SK-N-SH (cell line): ENCODE measurements at regions not wholly inside any gene's neighbourhood (a gene's known extent, or its start where the extent isn't known, plus 50 kb on each side); places are given as distances from the start of the nearest gene placed in this dataset.

Experiments
- CTCF ChIA-PET: fragments of 300-600, 350-600 bp; formaldehyde crosslinking; extraction: SDS; loops from one replicate; lab custom pipeline; 2021; lab: Yijun Ruan, JAX
- POLR2A ChIA-PET: fragments of 350-600 bp; sonication (Branson Sonifier 250); formaldehyde crosslinking; extraction: SDS; loops from one replicate; lab custom pipeline; 2020; ENCODE audit warnings: antibody characterized with exemption, inconsistent platforms; lab: Yijun Ruan, JAX
- DNase-seq: peaks from one replicate; pipeline ENCODE4 v3.0.0; 2012
- H2AFZ ChIP-seq: fragments of 200-600 bp; sonication (generic); 2 replicates; pipeline ENCODE4 v1.8.1; 2016; ENCODE audit warnings: antibody characterized with exemption, mild to moderate bottlenecking, low read depth
- H3F3A ChIP-seq: fragments of 200-600 bp; sonication (generic); replicated peaks from 2 replicates; pipeline ENCODE3; 2016; ENCODE audit warnings: antibody characterized with exemption, mild to moderate bottlenecking; ENCODE audit not compliant: insufficient read depth
- H3K27ac ChIP-seq, 2 experiments: fragments of 200-500 bp in 1 of 2; fragments of 200-600 bp in 1 of 2; sonication (Bioruptor generic) in 1 of 2; sonication (generic), shearing (Covaris generic) in 1 of 2; 2 replicates each; pipeline versions ENCODE4 v1.5.1 to v1.6.1; 2014 to 2016; ENCODE audit warnings: low read depth in 2 of 2, inconsistent platforms in 1 of 2, low read length in 1 of 2, mild to moderate bottlenecking in 1 of 2, mixed read lengths in 1 of 2
- H3K27me3 ChIP-seq: fragments of 200-600 bp; sonication (generic), shearing (Covaris generic); 2 replicates; pipeline ENCODE4 v1.6.1; 2016; ENCODE audit warnings: mixed run types; ENCODE audit not compliant: insufficient read depth
- H3K36me3 ChIP-seq, 2 experiments: fragments of 200-500 bp in 1 of 2; fragments of 200-600 bp in 1 of 2; sonication (Bioruptor generic) in 1 of 2; sonication (generic) in 1 of 2; replicated peaks in 1 of 2; 2 replicates each; pipeline versions ENCODE3 to v1.5.1; 2014 to 2016; ENCODE audit warnings: low read length in 1 of 2, mild to moderate bottlenecking in 1 of 2; ENCODE audit not compliant: insufficient read depth in 2 of 2, control insufficient read depth in 1 of 2
- H3K4me1 ChIP-seq, 2 experiments: fragments of 200-500 bp in 1 of 2; fragments of 200-600 bp in 1 of 2; sonication (Bioruptor generic) in 1 of 2; sonication (generic), shearing (Covaris generic) in 1 of 2; 2 replicates each; pipeline versions ENCODE4 v1.5.1 to v1.6.1; 2014 to 2016; ENCODE audit warnings: low read depth in 1 of 2, low read length in 1 of 2, mixed run types in 1 of 2; ENCODE audit not compliant: insufficient read depth in 2 of 2, control insufficient read depth in 1 of 2
- H3K4me2 ChIP-seq: fragments of 200-600 bp; sonication (generic), shearing (Covaris generic); 2 replicates; pipeline ENCODE4 v1.6.1; 2017; ENCODE audit warnings: mixed run types
- H3K4me3 ChIP-seq, 2 experiments: fragments of 200-500 bp in 1 of 2; fragments of 200-600 bp in 1 of 2; sonication (Bioruptor generic) in 1 of 2; sonication (generic), shearing (Covaris generic) in 1 of 2; 2 replicates each; pipeline versions ENCODE4 v1.5.1 to v1.8.1; 2014 to 2016; ENCODE audit warnings: low read depth in 2 of 2, inconsistent platforms in 1 of 2, low read length in 1 of 2, mild to moderate bottlenecking in 1 of 2, mixed read lengths in 1 of 2, moderate library complexity in 1 of 2
- H3K79me2 ChIP-seq: fragments of 200-600 bp; sonication (generic); 2 replicates; pipeline ENCODE4 v1.8.1; 2017; ENCODE audit warnings: mild to moderate bottlenecking; ENCODE audit not compliant: insufficient read depth
- H3K9ac ChIP-seq: fragments of 200-600 bp; sonication (generic); 2 replicates; pipeline ENCODE4 v1.6.1; 2017; ENCODE audit warnings: mixed run types
- H3K9me2 ChIP-seq: fragments of 200-600 bp; sonication (generic); 2 replicates; pipeline ENCODE4 v1.6.1; 2017; ENCODE audit warnings: mixed run types
- H3K9me3 ChIP-seq: fragments of 200-600 bp; sonication (generic); 2 replicates; pipeline ENCODE4 v1.6.1; 2017; ENCODE audit warnings: mixed run types, mild to moderate bottlenecking, moderate library complexity
- H4K20me1 ChIP-seq: fragments of 200-600 bp; sonication (generic); 2 replicates; pipeline ENCODE4 v1.6.1; 2017; ENCODE audit warnings: mild to moderate bottlenecking, mixed run types; ENCODE audit not compliant: insufficient read depth
- ELF1 ChIP-seq: IDR thresholded peaks from 2 replicates; pipeline ENCODE4 v1.4.0; 2012
- EP300 ChIP-seq, 2 experiments: IDR thresholded peaks; 2 replicates each; pipeline versions ENCODE4 v1.4.0 to v1.6.1; 2012; ENCODE audit warnings: borderline replicate concordance in 1 of 2, low read depth in 1 of 2, low read length in 1 of 2
- FOXJ3 ChIP-seq: sonication (generic); formaldehyde crosslinking; IDR thresholded peaks from 2 replicates; pipeline ENCODE4 v1.5.1; 2020; ENCODE audit warnings: mild to moderate bottlenecking, missing genetic modification reagents
- GABPA ChIP-seq: IDR thresholded peaks from 2 replicates; pipeline ENCODE4 v1.4.0; 2012; ENCODE audit warnings: low read depth, mild to moderate bottlenecking
- MEF2A ChIP-seq: IDR thresholded peaks from 2 replicates; pipeline ENCODE4 v1.4.0; 2012; ENCODE audit warnings: low read depth, borderline replicate concordance
- NFIC ChIP-seq: IDR thresholded peaks from 2 replicates; pipeline ENCODE4 v1.4.0; 2012; ENCODE audit warnings: borderline replicate concordance
- RFX5 ChIP-seq: IDR thresholded peaks from 2 replicates; pipeline ENCODE4 v1.6.1; 2012; ENCODE audit warnings: mild to moderate bottlenecking, improper control_type of control experiment, low read length
- SIN3A ChIP-seq: IDR thresholded peaks from 2 replicates; pipeline ENCODE4 v1.6.1; 2012; ENCODE audit warnings: low read depth, mild to moderate bottlenecking, low read length, moderate library complexity, borderline replicate concordance
- SMC3 ChIP-seq: IDR thresholded peaks from 2 replicates; pipeline ENCODE4 v1.6.1; 2012; ENCODE audit warnings: low read depth, low read length, improper control_type of control experiment
- TCF12 ChIP-seq: IDR thresholded peaks from 2 replicates; pipeline ENCODE4 v1.4.0; 2012
- TEAD4 ChIP-seq: IDR thresholded peaks from 2 replicates; pipeline ENCODE4 v1.4.0; 2012; ENCODE audit warnings: mild to moderate bottlenecking, borderline replicate concordance; ENCODE audit not compliant: insufficient read depth
- WGBS: methylation state at CpG from one replicate; pipeline ENCODE4 v1.1.6; 2017; ENCODE audit warnings: low lambda C conversion rate; 5-methylcytosine and 5-hydroxymethylcytosine counted together
- TF ChIP-seq, protein P1 (sequence below): IDR thresholded peaks from 2 replicates; pipeline ENCODE4 v1.4.0; 2012; ENCODE audit warnings: low read depth
- TF ChIP-seq, protein P2 (sequence below): IDR thresholded peaks from 2 replicates; pipeline ENCODE4; 2012
- TF ChIP-seq, protein P3 (sequence below): IDR thresholded peaks from 2 replicates; pipeline ENCODE4 v1.4.0; 2012; ENCODE audit warnings: low read depth, borderline replicate concordance

DNA sequence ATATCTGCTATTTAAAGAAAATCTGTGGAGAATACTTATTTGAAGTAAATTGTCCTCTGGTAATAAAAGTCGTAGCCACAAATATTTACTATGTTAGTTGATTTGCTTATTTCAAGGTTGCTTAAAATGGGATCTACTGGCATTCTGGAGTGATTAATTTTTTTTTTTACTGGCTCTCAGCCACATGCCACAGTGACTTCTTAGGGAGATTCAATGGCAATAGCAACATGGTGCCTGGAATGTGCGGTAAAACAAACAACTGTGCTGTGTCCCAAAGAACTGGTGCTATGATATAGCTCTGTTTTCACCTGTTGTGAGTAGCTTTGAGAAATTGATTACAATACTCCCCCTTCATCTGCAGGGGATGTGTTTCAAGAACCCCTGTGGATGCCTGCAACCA, 324.3 kb downstream of the GPAT3 start:
- Histone ChIP-seq H3K9ac (no peak overlapping the region), H3K4me2 (no peak overlapping the region), H3K9me2 (no peaks in the 10 kb centered on the region), H2AFZ (no peak overlapping the region), H3K27me3 (no peaks in the 10 kb centered on the region), H3F3A (peaks cover 15% of the 10 kb centered on the region), H3K4me3 (no peak overlapping the region), H3K79me2 (no peaks in the 10 kb centered on the region), H3K36me3 (no peaks in the 10 kb centered on the region), H3K27ac (no peak overlapping the region), H3K9me3 (no peaks in the 10 kb centered on the region), H3K4me1 (peaks cover 0 to 9% of the 10 kb centered on the region in 2 experiments; a peak in 1 of 4 replicates), H4K20me1 (no peaks in the 10 kb centered on the region)
- no peak for DNase-seq
- TF ChIP-seq TEAD4 (no peak), GABPA (no peak), NFIC (0 out of 2 replicates have a peak, but pooled peaks have one; percentile 1), TCF12 (no peak), RFX5 (no peak)
- TF ChIP-seq, protein P1, sequence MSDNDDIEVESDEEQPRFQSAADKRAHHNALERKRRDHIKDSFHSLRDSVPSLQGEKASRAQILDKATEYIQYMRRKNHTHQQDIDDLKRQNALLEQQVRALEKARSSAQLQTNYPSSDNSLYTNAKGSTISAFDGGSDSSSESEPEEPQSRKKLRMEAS, result no peak
- ChIA-PET POLR2A (no interaction called here), CTCF (no interaction called here)
- WGBS, result 31% methylated on average over 2 of the region's 2 CpGs

DNA sequence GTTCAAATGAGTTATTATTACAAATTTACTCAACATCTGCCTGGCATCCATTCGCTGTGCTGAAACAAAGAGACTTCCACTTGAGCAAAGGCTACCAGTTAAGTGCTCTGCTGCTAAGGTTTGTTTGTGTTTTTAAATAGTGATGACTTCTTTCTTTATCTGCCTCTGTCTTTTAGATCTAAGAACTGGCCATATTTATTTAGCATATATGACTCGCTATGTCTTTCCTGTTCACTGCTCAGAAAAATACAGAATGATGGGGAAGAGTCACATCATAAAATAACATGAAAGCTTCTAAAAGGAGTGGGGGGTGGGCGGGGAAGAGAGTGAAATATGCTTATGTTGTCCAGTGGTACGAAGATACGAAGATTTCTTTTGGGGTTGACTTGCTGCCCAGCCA, 322.2 kb downstream of the GPAT3 start:
- H3K79me2 ChIP-seq, result no peaks in the 10 kb centered on the region
- WGBS, result 60% methylated on average over 5 of the region's 5 CpGs
- H3K9ac ChIP-seq, result no peak overlapping the region
- no peaks in the 10 kb centered on the region for H3K36me3 ChIP-seq
- CTCF ChIA-PET, result interaction anchor here (0.7 kb wide), 2 partner anchors 152 to 738 kb away, joined by 3 read pairs; no protein-coding TSS in a partner anchor
- peak overlapping the region; percentile 59; the same call in 1 of the 2 replicates for H2AFZ ChIP-seq
- H3K9me2 ChIP-seq, result no peaks in the 10 kb centered on the region
- no peaks in the 10 kb centered on the region for H3K9me3 ChIP-seq
- no peak overlapping the region for H3K4me3 ChIP-seq
- no peaks in the 10 kb centered on the region for H3K27me3 ChIP-seq
- H4K20me1 ChIP-seq, result no peaks in the 10 kb centered on the region
- H3F3A ChIP-seq, result peaks cover 19% of the 10 kb centered on the region
- no peak for DNase-seq
- POLR2A ChIA-PET, result no interaction called here
- TF ChIP-seq TCF12, result no peak
- no peak for TF ChIP-seq FOXJ3 (CRISPR knock-in tag)
- TF ChIP-seq SIN3A, result no peak
- no peak for TF ChIP-seq RFX5
- TF ChIP-seq, protein P2, sequence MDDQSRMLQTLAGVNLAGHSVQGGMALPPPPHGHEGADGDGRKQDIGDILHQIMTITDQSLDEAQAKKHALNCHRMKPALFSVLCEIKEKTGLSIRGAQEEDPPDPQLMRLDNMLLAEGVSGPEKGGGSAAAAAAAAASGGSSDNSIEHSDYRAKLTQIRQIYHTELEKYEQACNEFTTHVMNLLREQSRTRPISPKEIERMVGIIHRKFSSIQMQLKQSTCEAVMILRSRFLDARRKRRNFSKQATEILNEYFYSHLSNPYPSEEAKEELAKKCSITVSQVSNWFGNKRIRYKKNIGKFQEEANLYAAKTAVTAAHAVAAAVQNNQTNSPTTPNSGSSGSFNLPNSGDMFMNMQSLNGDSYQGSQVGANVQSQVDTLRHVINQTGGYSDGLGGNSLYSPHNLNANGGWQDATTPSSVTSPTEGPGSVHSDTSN, result no peak
- TF ChIP-seq, protein P3, sequence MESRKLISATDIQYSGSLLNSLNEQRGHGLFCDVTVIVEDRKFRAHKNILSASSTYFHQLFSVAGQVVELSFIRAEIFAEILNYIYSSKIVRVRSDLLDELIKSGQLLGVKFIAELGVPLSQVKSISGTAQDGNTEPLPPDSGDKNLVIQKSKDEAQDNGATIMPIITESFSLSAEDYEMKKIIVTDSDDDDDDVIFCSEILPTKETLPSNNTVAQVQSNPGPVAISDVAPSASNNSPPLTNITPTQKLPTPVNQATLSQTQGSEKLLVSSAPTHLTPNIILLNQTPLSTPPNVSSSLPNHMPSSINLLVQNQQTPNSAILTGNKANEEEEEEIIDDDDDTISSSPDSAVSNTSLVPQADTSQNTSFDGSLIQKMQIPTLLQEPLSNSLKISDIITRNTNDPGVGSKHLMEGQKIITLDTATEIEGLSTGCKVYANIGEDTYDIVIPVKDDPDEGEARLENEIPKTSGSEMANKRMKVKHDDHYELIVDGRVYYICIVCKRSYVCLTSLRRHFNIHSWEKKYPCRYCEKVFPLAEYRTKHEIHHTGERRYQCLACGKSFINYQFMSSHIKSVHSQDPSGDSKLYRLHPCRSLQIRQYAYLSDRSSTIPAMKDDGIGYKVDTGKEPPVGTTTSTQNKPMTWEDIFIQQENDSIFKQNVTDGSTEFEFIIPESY, result no peak
- no peak for TF ChIP-seq MEF2A
- no peak for TF ChIP-seq EP300 (IDR thresholded peaks at IDR 0.05; ENCODE audit: borderline replicate concordance in 1 of 2, low read depth in 1 of 2, low read length in 1 of 2)
- no peak for TF ChIP-seq TEAD4
- TF ChIP-seq ELF1, result no peak
- no peak for TF ChIP-seq SMC3
- peak overlapping the region in 1 of 2 experiments; percentile 30; a peak in 2 of 4 replicates for H3K27ac ChIP-seq
- peaks cover 0 to 15% of the 10 kb centered on the region in 2 experiments; a peak in 1 of 4 replicates for H3K4me1 ChIP-seq
- no peak overlapping the region for H3K4me2 ChIP-seq
